GM19025 (cell line): ENCODE measurements at regions not wholly inside any gene's neighbourhood (a gene's known extent, or its start where the extent isn't known, plus 50 kb on each side); places are given as distances from the start of the nearest gene placed in this dataset.

Experiments
- ATAC-seq: cut with Tn5 transposase; IDR thresholded peaks from one replicate; pipeline ENCODE4 v1.9.1; 2021; ENCODE audit warnings: mild to moderate bottlenecking, low read depth, moderate library complexity; ENCODE audit not compliant: unreplicated experiment

GRCh38 chr4:124904723-124905388, 192.3 kb upstream of the ANKRD50 start:
- ATAC-seq, result no peak

GRCh38 chr4:124903995-124904722, 191.6 kb upstream of the ANKRD50 start:
- ATAC-seq, result no peak

- ATAC-seq, result no peak
These were observed 189.5 kb upstream of the ANKRD50 start for GRCh38 chr4:124902001-124902515.

- no peak for ATAC-seq
These were observed 187.5 kb upstream of the ANKRD50 start for GRCh38 chr4:124899997-124900396.

- no peak for ATAC-seq
These were observed 178.0 kb upstream of the ANKRD50 start for GRCh38 chr4:124890522-124890921.

GRCh38 chr4:124887739-124888138, 175.2 kb upstream of the ANKRD50 start:
- no peak for ATAC-seq

GRCh38 chr4:124884316-124884715, 171.8 kb upstream of the ANKRD50 start:
- no peak for ATAC-seq

GRCh38 chr4:124883632-124884031, 171.1 kb upstream of the ANKRD50 start:
- no peak for ATAC-seq

- ATAC-seq, result no peak
These were observed 166.7 kb upstream of the ANKRD50 start for GRCh38 chr4:124879195-124879594.

- no peak for ATAC-seq
These were observed 161.6 kb upstream of the ANKRD50 start for GRCh38 chr4:124874172-124874450.

GRCh38 chr4:124873361-124874171, 161.0 kb upstream of the ANKRD50 start:
- ATAC-seq, result no peak

GRCh38 chr4:124872659-124873058, 160.1 kb upstream of the ANKRD50 start:
- ATAC-seq, result no peak

GRCh38 chr4:124869961-124870495, 157.5 kb upstream of the ANKRD50 start:
- ATAC-seq, result no peak

- ATAC-seq, result no peak
These were observed 156.0 kb upstream of the ANKRD50 start for GRCh38 chr4:124868495-124868894.

- no peak for ATAC-seq
These were observed 155.0 kb upstream of the ANKRD50 start for GRCh38 chr4:124867536-124867935.

- no peak for ATAC-seq
These were observed 153.8 kb upstream of the ANKRD50 start for GRCh38 chr4:124866301-124866700.

GRCh38 chr4:124863040-124863545, 150.6 kb upstream of the ANKRD50 start:
- ATAC-seq, result no peak

- no peak for ATAC-seq
These were observed 149.7 kb upstream of the ANKRD50 start for GRCh38 chr4:124862261-124862660.

- no peak for ATAC-seq
These were observed 149.2 kb upstream of the ANKRD50 start for GRCh38 chr4:124861761-124862160.

- ATAC-seq, result peak; percentile 51
These were observed 142.4 kb upstream of the ANKRD50 start for GRCh38 chr4:124854968-124855367.

- no peak for ATAC-seq
These were observed 139.2 kb upstream of the ANKRD50 start for GRCh38 chr4:124851741-124852140.
